Pons (tissue), 1 donor: ENCODE measurements at regions not wholly inside any gene's neighbourhood (a gene's known extent, or its start where the extent isn't known, plus 50 kb on each side); places are given as distances from the start of the nearest gene placed in this dataset.
"Not testable (repeated sequence)": the region's sequence is repeated elsewhere in the genome, so short reads cannot be mapped to it uniquely, and the experiment has no call there.

ENCODE experiments used
- DNase-seq: peaks from one replicate; pipeline ENCODE4 v3.0.0-alpha.2; 2016; ENCODE audit warnings: low spot score

GRCh38 chr7:23887660-23888059 lies 177.6 kb downstream of the STK31 start:
- DNase-seq: no peak

- DNase-seq: no peak
Measured at GRCh38 chr7:23888958-23889357, 178.9 kb downstream of the STK31 start.

GRCh38 chr7:23889566-23889965 lies 179.5 kb downstream of the STK31 start:
- no peak for DNase-seq

GRCh38 chr7:23892019-23892418 lies 182.0 kb downstream of the STK31 start:
- DNase-seq: no peak

GRCh38 chr7:23893176-23893941 lies 183.3 kb downstream of the STK31 start:
- DNase-seq: no peak

- DNase-seq: no peak
Measured at GRCh38 chr7:23893942-23894891, 184.2 kb downstream of the STK31 start.

GRCh38 chr7:23894892-23895569 lies 185.0 kb downstream of the STK31 start:
- DNase-seq: no peak

GRCh38 chr7:23895666-23896096 lies 185.7 kb downstream of the STK31 start:
- DNase-seq: no peak

- DNase-seq: no peak
Measured at GRCh38 chr7:23898619-23899018, 188.6 kb downstream of the STK31 start.

GRCh38 chr7:23904901-23905300 lies 194.9 kb downstream of the STK31 start:
- not testable (repeated sequence) for DNase-seq

- no peak for DNase-seq
Measured at GRCh38 chr7:23907012-23907411, 197.0 kb downstream of the STK31 start.

- no peak for DNase-seq
Measured at GRCh38 chr7:23909426-23909825, 199.4 kb downstream of the STK31 start.

- no peak for DNase-seq
Measured at GRCh38 chr7:23912065-23912464, 202.0 kb downstream of the STK31 start.

GRCh38 chr7:23913016-23913415 lies 203.0 kb downstream of the STK31 start:
- no peak for DNase-seq

- DNase-seq: no peak
Measured at GRCh38 chr7:23915236-23915635, 205.2 kb downstream of the STK31 start.

GRCh38 chr7:23918286-23918685 lies 208.3 kb downstream of the STK31 start:
- peak; percentile 2 for DNase-seq

GRCh38 chr7:23918856-23919255 lies 208.8 kb downstream of the STK31 start:
- DNase-seq: peak; percentile 1

- no peak for DNase-seq
Measured at GRCh38 chr7:23925088-23925487, 215.1 kb downstream of the STK31 start.

GRCh38 chr7:23927709-23928417 lies 217.8 kb downstream of the STK31 start:
- DNase-seq: no peak

GRCh38 chr7:23928418-23928775 lies 218.4 kb downstream of the STK31 start:
- DNase-seq: no peak

GRCh38 chr7:23930312-23930711 lies 220.3 kb downstream of the STK31 start:
- DNase-seq: no peak

- no peak for DNase-seq
Measured at GRCh38 chr7:23931633-23932032, 221.6 kb downstream of the STK31 start.
